Prostate gland (tissue), 2 donors: ENCODE measurements at regions not wholly inside any gene's neighbourhood (a gene's known extent, or its start where the extent isn't known, plus 50 kb on each side); places are given as distances from the start of the nearest gene placed in this dataset.

Experiments
- POLR2A ChIP-seq: fragments of 450-650 bp; IDR thresholded peaks from one replicate; pipeline ENCODE4 v1.6.1; 2016; ENCODE audit warnings: antibody characterized with exemption, mild to moderate bottlenecking
- POLR2AphosphoS5 ChIP-seq: sonication (generic); formaldehyde crosslinking; IDR thresholded peaks from one replicate; pipeline ENCODE4 v1.6.1; 2017; ENCODE audit warnings: antibody characterized with exemption
- TF ChIP-seq, protein P1 (sequence below), 4 experiments: fragments of 200-600 bp in 2 of 4; fragments of 450-650 bp in 2 of 4; sonication (generic) in 2 of 4; IDR thresholded peaks; 1 replicate in 3 of 4; 2 replicates in 1 of 4; pipeline ENCODE4 v1.5.1; 2016 to 2019; ENCODE audit warnings: antibody characterized with exemption in 4 of 4, mild to moderate bottlenecking in 2 of 4, moderate library complexity in 2 of 4

DNA sequence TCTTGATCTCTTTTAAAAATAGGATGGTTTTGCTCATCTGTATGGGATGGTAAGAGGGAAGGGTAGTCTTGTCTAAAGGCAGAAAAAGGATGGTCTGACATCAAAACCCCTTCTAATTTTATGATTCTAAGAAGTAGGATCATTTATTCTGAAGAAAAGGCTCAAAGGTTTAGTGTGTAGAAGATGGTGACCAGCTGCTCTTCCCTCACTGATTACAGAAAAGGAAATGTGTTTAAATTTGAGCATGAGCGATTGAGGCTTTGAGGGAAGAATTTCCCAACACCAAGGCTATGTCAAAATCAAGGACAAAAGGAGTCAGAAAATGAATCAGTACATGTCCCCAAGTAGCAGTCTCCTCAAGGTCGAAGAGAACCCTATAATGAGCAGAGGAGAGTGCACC lies 909.8 kb downstream of the EFNB2 start:
- TF ChIP-seq, protein P1, sequence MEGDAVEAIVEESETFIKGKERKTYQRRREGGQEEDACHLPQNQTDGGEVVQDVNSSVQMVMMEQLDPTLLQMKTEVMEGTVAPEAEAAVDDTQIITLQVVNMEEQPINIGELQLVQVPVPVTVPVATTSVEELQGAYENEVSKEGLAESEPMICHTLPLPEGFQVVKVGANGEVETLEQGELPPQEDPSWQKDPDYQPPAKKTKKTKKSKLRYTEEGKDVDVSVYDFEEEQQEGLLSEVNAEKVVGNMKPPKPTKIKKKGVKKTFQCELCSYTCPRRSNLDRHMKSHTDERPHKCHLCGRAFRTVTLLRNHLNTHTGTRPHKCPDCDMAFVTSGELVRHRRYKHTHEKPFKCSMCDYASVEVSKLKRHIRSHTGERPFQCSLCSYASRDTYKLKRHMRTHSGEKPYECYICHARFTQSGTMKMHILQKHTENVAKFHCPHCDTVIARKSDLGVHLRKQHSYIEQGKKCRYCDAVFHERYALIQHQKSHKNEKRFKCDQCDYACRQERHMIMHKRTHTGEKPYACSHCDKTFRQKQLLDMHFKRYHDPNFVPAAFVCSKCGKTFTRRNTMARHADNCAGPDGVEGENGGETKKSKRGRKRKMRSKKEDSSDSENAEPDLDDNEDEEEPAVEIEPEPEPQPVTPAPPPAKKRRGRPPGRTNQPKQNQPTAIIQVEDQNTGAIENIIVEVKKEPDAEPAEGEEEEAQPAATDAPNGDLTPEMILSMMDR (IDR thresholded peaks at IDR 0.05) = no peak
- TF ChIP-seq POLR2AphosphoS5 (no peak), POLR2A (no peak)
